ENCODE measurements at regions not wholly inside any gene's neighbourhood (a gene's known extent, or its start where the extent isn't known, plus 50 kb on each side); places are given as distances from the start of the nearest gene placed in this dataset.

GRCh38 chr2:239570971-239571520 is 170.2 kb upstream of the HDAC4 start:
- TF ChIP-seq CTCF (IDR thresholded peaks at IDR 0.05): no peak
- TF ChIP-seq EP300 (IDR thresholded peaks at IDR 0.05; ENCODE audit: low read depth): no peak
- no peak for TF ChIP-seq POLR2A (IDR thresholded peaks at IDR 0.05)
